ENCODE measurements at regions not wholly inside any gene's neighbourhood (a gene's known extent, or its start where the extent isn't known, plus 50 kb on each side); places are given as distances from the start of the nearest gene placed in this dataset.

DNA sequence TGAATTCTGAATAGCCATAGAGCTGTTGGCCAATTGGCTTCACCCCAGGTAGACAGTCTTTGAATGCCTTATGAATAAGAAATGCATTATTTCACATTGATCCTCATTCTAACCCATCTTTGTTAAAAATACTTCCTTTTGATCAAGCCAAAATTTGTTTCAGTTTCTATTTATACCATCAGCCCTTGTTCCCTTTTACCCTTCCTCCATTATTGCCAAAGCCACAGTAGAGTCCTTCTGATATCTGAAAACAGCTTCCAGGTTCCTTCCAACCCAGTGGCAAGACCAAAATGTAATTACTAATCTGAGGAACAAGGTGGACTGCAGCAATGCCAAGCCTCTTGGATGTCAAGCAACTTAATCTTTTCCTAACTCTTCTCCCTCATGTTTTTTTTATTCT is 458.8 kb downstream of the BUD13 start:
- Histone ChIP-seq H3K9me3 (ENCODE audit: control insufficient read depth, insufficient read depth, low read depth, low read length) (no peaks in the 10 kb centered on the region), H3K4me3 (ENCODE audit: low read depth in 2 of 2, low read length in 2 of 2) (no peak overlapping the region), H3K27me3 (ENCODE audit: control insufficient read depth, insufficient read depth, low read length) (peaks cover 2% of the 10 kb centered on the region), H3K27ac (ENCODE audit: low read length) (no peak overlapping the region), H3K36me3 (ENCODE audit: control insufficient read depth, insufficient read depth, low read length) (no peaks in the 10 kb centered on the region), H3K4me1 (ENCODE audit: control insufficient read depth, insufficient read depth, low read length) (no peaks in the 10 kb centered on the region)
- ATAC-seq: no peak
- intact Hi-C loops (cut with micrococcal nuclease; ENCODE audit: unreplicated experiment): no loop called here
- BruUV-seq (replicated peaks): no TSS peak
- TF ChIP-seq SIN3A (IDR thresholded peaks at IDR 0.05; ENCODE audit: borderline replicate concordance, insufficient read depth, low read depth, low read length): no peak
- TF ChIP-seq, protein P1, sequence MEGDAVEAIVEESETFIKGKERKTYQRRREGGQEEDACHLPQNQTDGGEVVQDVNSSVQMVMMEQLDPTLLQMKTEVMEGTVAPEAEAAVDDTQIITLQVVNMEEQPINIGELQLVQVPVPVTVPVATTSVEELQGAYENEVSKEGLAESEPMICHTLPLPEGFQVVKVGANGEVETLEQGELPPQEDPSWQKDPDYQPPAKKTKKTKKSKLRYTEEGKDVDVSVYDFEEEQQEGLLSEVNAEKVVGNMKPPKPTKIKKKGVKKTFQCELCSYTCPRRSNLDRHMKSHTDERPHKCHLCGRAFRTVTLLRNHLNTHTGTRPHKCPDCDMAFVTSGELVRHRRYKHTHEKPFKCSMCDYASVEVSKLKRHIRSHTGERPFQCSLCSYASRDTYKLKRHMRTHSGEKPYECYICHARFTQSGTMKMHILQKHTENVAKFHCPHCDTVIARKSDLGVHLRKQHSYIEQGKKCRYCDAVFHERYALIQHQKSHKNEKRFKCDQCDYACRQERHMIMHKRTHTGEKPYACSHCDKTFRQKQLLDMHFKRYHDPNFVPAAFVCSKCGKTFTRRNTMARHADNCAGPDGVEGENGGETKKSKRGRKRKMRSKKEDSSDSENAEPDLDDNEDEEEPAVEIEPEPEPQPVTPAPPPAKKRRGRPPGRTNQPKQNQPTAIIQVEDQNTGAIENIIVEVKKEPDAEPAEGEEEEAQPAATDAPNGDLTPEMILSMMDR (IDR thresholded peaks at IDR 0.05): no peak
- TF ChIP-seq POLR2AphosphoS5 (IDR thresholded peaks at IDR 0.05; ENCODE audit: low read depth, low read length): no peak
- TF ChIP-seq, protein P2, sequence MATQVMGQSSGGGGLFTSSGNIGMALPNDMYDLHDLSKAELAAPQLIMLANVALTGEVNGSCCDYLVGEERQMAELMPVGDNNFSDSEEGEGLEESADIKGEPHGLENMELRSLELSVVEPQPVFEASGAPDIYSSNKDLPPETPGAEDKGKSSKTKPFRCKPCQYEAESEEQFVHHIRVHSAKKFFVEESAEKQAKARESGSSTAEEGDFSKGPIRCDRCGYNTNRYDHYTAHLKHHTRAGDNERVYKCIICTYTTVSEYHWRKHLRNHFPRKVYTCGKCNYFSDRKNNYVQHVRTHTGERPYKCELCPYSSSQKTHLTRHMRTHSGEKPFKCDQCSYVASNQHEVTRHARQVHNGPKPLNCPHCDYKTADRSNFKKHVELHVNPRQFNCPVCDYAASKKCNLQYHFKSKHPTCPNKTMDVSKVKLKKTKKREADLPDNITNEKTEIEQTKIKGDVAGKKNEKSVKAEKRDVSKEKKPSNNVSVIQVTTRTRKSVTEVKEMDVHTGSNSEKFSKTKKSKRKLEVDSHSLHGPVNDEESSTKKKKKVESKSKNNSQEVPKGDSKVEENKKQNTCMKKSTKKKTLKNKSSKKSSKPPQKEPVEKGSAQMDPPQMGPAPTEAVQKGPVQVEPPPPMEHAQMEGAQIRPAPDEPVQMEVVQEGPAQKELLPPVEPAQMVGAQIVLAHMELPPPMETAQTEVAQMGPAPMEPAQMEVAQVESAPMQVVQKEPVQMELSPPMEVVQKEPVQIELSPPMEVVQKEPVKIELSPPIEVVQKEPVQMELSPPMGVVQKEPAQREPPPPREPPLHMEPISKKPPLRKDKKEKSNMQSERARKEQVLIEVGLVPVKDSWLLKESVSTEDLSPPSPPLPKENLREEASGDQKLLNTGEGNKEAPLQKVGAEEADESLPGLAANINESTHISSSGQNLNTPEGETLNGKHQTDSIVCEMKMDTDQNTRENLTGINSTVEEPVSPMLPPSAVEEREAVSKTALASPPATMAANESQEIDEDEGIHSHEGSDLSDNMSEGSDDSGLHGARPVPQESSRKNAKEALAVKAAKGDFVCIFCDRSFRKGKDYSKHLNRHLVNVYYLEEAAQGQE (IDR thresholded peaks at IDR 0.05; ENCODE audit: insufficient read depth in 1 of 2, low read depth in 2 of 2, low read length in 1 of 2): no peak
- no peak for TF ChIP-seq TCF7L2 (IDR thresholded peaks at IDR 0.05; ENCODE audit: low read depth, low read length)
- in situ Hi-C loops (cut with HindIII; ENCODE audit: low pct_unique_long_range_greater_than_20kb, low sequenced_read_pairs): no loop called here
- CTCF ChIA-PET: no interaction called here
- POLR2A ChIA-PET: no interaction called here
- no peak for DNase-seq (ENCODE audit: low read depth, low spot score)

DNA sequence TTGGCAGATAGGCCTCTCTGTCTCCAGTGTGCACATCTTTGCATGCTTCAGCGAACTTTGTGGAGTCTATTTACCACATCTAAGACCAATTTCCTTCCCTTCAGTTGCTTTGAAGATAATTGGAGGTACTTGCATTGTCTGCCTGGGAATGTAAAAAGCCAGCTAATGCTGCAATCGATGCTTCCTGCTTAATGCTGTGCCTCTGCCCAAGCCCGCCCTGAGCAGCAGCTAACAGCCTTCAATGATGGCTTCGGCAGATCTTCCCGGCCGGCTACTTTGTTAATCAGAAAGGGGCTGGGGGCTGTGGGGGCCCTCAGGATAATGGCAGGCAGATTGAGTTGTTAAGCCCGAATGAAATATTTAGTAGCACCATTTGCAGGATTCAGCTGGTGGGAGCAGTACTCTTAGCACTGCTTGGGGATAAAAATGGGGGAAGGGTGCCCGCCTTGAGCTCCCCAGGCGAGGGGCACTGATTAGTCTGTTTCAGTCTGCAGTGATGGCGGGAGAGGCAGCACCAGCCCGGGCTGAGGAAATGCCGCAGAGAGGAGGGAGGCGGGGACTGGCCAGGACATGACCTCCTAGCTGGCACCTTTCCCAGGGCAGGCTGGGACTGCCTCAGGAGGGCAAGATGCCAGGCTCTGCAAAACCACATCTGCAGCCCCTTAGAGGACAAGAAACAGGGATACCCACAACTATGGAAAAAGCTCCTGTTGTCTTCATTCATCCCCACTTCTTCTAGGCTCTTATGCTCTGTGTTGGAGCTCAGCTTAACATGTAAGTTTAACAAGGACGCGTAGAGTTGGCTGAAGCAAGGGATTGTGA is 460.0 kb downstream of the BUD13 start:
- Histone ChIP-seq H3K4me3 (ENCODE audit: low read depth in 2 of 2, low read length in 2 of 2) (no peak overlapping the region), H3K36me3 (ENCODE audit: control insufficient read depth, insufficient read depth, low read length) (no peaks in the 10 kb centered on the region), H3K9me3 (ENCODE audit: control insufficient read depth, insufficient read depth, low read depth, low read length) (no peaks in the 10 kb centered on the region), H3K27ac (ENCODE audit: low read length) (no peak overlapping the region), H3K4me1 (ENCODE audit: control insufficient read depth, insufficient read depth, low read length) (no peaks in the 10 kb centered on the region), H3K27me3 (ENCODE audit: control insufficient read depth, insufficient read depth, low read length) (peaks cover 2% of the 10 kb centered on the region)
- ChIA-PET CTCF (interaction anchor here (0.9 kb wide), 1 partner anchor 238 kb away, joined by 3 read pairs; no protein-coding TSS in a partner anchor), POLR2A (no interaction called here)
- in situ Hi-C loops (cut with HindIII; ENCODE audit: low pct_unique_long_range_greater_than_20kb, low sequenced_read_pairs): no loop called here
- ATAC-seq (no peak), DNase-seq (ENCODE audit: low read depth, low spot score) (no peak)
- no TSS peak for BruUV-seq (replicated peaks)
- intact Hi-C loops (cut with micrococcal nuclease; ENCODE audit: unreplicated experiment): no loop called here
- TF ChIP-seq SIN3A (IDR thresholded peaks at IDR 0.05; ENCODE audit: borderline replicate concordance, insufficient read depth, low read depth, low read length) (no peak), POLR2AphosphoS5 (IDR thresholded peaks at IDR 0.05; ENCODE audit: low read depth, low read length) (no peak), TCF7L2 (IDR thresholded peaks at IDR 0.05; ENCODE audit: low read depth, low read length) (no peak)
- TF ChIP-seq, protein P2 (IDR thresholded peaks at IDR 0.05; ENCODE audit: insufficient read depth in 1 of 2, low read depth in 2 of 2, low read length in 1 of 2): no peak
